ENCODE measurements at regions not wholly inside any gene's neighbourhood (a gene's known extent, or its start where the extent isn't known, plus 50 kb on each side); places are given as distances from the start of the nearest gene placed in this dataset.

DNA sequence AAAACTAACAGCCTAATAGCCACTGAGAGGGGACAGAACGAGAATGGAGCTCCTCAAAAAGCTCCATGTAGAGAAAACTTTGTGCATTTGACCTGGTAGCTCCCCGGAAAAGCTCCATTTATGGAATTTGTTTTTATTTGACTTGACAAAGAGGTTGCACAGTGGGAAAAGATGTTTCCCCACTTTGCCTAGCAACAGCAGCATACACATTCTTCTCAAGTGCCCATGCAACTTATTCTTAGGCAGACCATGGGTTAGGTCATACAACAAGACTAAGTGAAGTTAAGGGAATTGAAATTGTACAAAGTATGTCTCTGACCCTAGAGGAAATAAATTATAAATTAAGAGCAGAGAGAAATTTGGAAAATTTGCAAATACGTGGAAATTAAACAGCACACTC lies 949.6 kb upstream of the PRKX start:
- RAD21 ChIA-PET (ENCODE audit: unreplicated experiment) = no interaction called here
- CTCF ChIA-PET = interaction anchor here (0.6 kb wide), 1 partner anchor 306 kb away, joined by 3 read pairs; no protein-coding TSS in a partner anchor
- no peaks in the 10 kb centered on the region for H4K20me1 ChIP-seq (ENCODE audit: control insufficient read depth, insufficient read depth)
- no peak for TF ChIP-seq HDAC6 (IDR thresholded peaks at IDR 0.05; ENCODE audit: unreplicated experiment)
- TF ChIP-seq, protein P1, sequence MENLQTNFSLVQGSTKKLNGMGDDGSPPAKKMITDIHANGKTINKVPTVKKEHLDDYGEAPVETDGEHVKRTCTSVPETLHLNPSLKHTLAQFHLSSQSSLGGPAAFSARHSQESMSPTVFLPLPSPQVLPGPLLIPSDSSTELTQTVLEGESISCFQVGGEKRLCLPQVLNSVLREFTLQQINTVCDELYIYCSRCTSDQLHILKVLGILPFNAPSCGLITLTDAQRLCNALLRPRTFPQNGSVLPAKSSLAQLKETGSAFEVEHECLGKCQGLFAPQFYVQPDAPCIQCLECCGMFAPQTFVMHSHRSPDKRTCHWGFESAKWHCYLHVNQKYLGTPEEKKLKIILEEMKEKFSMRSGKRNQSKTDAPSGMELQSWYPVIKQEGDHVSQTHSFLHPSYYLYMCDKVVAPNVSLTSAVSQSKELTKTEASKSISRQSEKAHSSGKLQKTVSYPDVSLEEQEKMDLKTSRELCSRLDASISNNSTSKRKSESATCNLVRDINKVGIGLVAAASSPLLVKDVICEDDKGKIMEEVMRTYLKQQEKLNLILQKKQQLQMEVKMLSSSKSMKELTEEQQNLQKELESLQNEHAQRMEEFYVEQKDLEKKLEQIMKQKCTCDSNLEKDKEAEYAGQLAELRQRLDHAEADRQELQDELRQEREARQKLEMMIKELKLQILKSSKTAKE (IDR thresholded peaks at IDR 0.05; ENCODE audit: low read depth, poor library complexity, severe bottlenecking) = no peak
- no peak for TF ChIP-seq ESRRA (IDR thresholded peaks at IDR 0.05; ENCODE audit: low read length)
- no peak for TF ChIP-seq CEBPB (IDR thresholded peaks at IDR 0.05; ENCODE audit: borderline replicate concordance in 1 of 2, low read depth in 2 of 2, low read length in 2 of 2)
- no peak for TF ChIP-seq TAF1 (IDR thresholded peaks at IDR 0.05; ENCODE audit: borderline replicate concordance, low read depth, low read length)
- TF ChIP-seq BRCA1 (IDR thresholded peaks at IDR 0.05; ENCODE audit: low read depth, low read length) = no peak
- TF ChIP-seq, protein P2, sequence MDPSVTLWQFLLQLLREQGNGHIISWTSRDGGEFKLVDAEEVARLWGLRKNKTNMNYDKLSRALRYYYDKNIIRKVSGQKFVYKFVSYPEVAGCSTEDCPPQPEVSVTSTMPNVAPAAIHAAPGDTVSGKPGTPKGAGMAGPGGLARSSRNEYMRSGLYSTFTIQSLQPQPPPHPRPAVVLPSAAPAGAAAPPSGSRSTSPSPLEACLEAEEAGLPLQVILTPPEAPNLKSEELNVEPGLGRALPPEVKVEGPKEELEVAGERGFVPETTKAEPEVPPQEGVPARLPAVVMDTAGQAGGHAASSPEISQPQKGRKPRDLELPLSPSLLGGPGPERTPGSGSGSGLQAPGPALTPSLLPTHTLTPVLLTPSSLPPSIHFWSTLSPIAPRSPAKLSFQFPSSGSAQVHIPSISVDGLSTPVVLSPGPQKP (IDR thresholded peaks at IDR 0.05; ENCODE audit: low read depth, low read length) = no peak
- no peak for TF ChIP-seq CHD4 (IDR thresholded peaks at IDR 0.05)
- no peak for TF ChIP-seq GABPA (IDR thresholded peaks at IDR 0.05; ENCODE audit: low read depth)
- TF ChIP-seq, protein P3, sequence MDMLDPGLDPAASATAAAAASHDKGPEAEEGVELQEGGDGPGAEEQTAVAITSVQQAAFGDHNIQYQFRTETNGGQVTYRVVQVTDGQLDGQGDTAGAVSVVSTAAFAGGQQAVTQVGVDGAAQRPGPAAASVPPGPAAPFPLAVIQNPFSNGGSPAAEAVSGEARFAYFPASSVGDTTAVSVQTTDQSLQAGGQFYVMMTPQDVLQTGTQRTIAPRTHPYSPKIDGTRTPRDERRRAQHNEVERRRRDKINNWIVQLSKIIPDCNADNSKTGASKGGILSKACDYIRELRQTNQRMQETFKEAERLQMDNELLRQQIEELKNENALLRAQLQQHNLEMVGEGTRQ (IDR thresholded peaks at IDR 0.05; ENCODE audit: borderline replicate concordance, low read depth, low read length) = no peak
- no peak for TF ChIP-seq MTA3 (IDR thresholded peaks at IDR 0.05; ENCODE audit: borderline replicate concordance, low read length)
- TF ChIP-seq RAD51 (IDR thresholded peaks at IDR 0.05) = no peak
- TF ChIP-seq JUNB (IDR thresholded peaks at IDR 0.05) = no peak
- TF ChIP-seq ZNF217 (IDR thresholded peaks at IDR 0.05) = no peak
- TF ChIP-seq, protein P4, sequence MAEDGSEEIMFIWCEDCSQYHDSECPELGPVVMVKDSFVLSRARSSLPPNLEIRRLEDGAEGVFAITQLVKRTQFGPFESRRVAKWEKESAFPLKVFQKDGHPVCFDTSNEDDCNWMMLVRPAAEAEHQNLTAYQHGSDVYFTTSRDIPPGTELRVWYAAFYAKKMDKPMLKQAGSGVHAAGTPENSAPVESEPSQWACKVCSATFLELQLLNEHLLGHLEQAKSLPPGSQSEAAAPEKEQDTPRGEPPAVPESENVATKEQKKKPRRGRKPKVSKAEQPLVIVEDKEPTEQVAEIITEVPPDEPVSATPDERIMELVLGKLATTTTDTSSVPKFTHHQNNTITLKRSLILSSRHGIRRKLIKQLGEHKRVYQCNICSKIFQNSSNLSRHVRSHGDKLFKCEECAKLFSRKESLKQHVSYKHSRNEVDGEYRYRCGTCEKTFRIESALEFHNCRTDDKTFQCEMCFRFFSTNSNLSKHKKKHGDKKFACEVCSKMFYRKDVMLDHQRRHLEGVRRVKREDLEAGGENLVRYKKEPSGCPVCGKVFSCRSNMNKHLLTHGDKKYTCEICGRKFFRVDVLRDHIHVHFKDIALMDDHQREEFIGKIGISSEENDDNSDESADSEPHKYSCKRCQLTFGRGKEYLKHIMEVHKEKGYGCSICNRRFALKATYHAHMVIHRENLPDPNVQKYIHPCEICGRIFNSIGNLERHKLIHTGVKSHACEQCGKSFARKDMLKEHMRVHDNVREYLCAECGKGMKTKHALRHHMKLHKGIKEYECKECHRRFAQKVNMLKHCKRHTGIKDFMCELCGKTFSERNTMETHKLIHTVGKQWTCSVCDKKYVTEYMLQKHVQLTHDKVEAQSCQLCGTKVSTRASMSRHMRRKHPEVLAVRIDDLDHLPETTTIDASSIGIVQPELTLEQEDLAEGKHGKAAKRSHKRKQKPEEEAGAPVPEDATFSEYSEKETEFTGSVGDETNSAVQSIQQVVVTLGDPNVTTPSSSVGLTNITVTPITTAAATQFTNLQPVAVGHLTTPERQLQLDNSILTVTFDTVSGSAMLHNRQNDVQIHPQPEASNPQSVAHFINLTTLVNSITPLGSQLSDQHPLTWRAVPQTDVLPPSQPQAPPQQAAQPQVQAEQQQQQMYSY (CRISPR knock-in tag; IDR thresholded peaks at IDR 0.05) = no peak
- no peak for TF ChIP-seq SPI1 (IDR thresholded peaks at IDR 0.05; ENCODE audit: borderline replicate concordance, insufficient read depth, low read depth, low read length)
- TF ChIP-seq, protein P5, sequence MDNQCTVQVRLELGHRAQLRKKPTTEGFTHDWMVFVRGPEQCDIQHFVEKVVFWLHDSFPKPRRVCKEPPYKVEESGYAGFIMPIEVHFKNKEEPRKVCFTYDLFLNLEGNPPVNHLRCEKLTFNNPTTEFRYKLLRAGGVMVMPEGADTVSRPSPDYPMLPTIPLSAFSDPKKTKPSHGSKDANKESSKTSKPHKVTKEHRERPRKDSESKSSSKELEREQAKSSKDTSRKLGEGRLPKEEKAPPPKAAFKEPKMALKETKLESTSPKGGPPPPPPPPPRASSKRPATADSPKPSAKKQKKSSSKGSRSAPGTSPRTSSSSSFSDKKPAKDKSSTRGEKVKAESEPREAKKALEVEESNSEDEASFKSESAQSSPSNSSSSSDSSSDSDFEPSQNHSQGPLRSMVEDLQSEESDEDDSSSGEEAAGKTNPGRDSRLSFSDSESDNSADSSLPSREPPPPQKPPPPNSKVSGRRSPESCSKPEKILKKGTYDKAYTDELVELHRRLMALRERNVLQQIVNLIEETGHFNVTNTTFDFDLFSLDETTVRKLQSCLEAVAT (IDR thresholded peaks at IDR 0.05) = no peak

More for the DNA sequence above, 949.6 kb upstream of the PRKX start:
- FAIRE-seq (no peak), DNase-seq (ENCODE audit: low read depth, low spot score) (no peak), ATAC-seq (no peak)
- Histone ChIP-seq H3K4me1 (ENCODE audit: control insufficient read depth, insufficient read depth, low read length) (no peaks in the 10 kb centered on the region), H3K36me3 (ENCODE audit: control insufficient read depth in 2 of 2, insufficient read depth in 2 of 2, low read length in 1 of 2) (no peaks in the 10 kb centered on the region), H3K4me3 (no peak overlapping the region), H2AFZ (ENCODE audit: control insufficient read depth, low read depth, low read length) (no peak overlapping the region), H3K27ac (ENCODE audit: control insufficient read depth, insufficient read depth) (no peak overlapping the region), H3K79me2 (ENCODE audit: control insufficient read depth, insufficient read depth, low read length) (no peaks in the 10 kb centered on the region), H3K9me3 (replicated peaks; ENCODE audit: control insufficient read depth, insufficient read depth, low read length) (no peaks in the 10 kb centered on the region), H3K9ac (ENCODE audit: control insufficient read depth, insufficient read depth, low read length) (no peak overlapping the region), H3K4me2 (ENCODE audit: control insufficient read depth, insufficient read depth) (no peak overlapping the region), H3K27me3 (replicated peaks in 1 of 2; ENCODE audit: control insufficient read depth in 2 of 2, insufficient read depth in 2 of 2, low read length in 1 of 2) (no peaks in the 10 kb centered on the region)
- SMC1A ChIA-PET (ENCODE audit: uncharacterized antibody, unreplicated experiment) = no interaction called here
- intact Hi-C loops (cut with micrococcal nuclease; ENCODE audit: unreplicated experiment) (no loop called here), in situ Hi-C loops (cut with MboI) (no loop called here)
- POLR2A ChIA-PET = no interaction called here
- 17% methylated on average over 3 of the region's 3 CpGs for WGBS (ENCODE audit: insufficient coverage, insufficient replicate concordance, low lambda C conversion rate, missing lambda C conversion rate)
- no TSS peak for BruUV-seq (replicated peaks)

All from GM12878 (cell line).